Right lobe of liver (tissue), 4 donors: ENCODE measurements at regions not wholly inside any gene's neighbourhood (a gene's known extent, or its start where the extent isn't known, plus 50 kb on each side); places are given as distances from the start of the nearest gene placed in this dataset.

Experiments used
- POLR2A ChIP-seq: fragments of 450-650 bp; IDR thresholded peaks from one replicate; pipeline ENCODE4 v1.6.1; 2017; ENCODE audit warnings: antibody characterized with exemption, mild to moderate bottlenecking
- TF ChIP-seq, protein P1 (sequence below), 4 donors: fragments of 200-600 bp in 3 of 4; fragments of 450-650 bp in 1 of 4; IDR thresholded peaks; one replicate each; pipeline versions ENCODE4 v1.5.1 to v1.8.0; 2016 to 2022; ENCODE audit warnings: antibody characterized with exemption in 4 of 4, mild to moderate bottlenecking in 2 of 4
- donor health status: DM: no; HTN: no; CAD: no.
- donor health status: DM: no; HTN: no; CAD: no.
- donor health status: DM: no; HTN: yes; CAD: no.

DNA sequence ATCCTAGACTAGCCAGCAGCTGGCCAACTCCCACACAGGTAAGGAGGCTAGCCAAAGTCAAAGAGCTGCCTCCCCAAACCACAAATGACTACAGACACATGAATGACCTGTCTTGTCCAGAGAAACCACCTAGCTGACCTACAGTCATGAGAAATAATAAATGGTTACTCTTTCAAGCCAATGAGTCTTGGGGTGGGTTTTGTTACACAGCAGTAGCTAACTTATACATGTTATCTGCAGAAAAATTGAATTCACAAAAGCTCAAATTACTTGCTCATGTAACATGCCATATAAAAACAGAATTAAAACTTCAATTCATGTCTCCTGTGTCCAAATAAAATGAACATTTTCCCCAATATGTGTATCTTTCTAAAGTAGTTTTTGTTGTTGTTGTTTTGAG is 307.4 kb upstream of the NR2F2 start:
- TF ChIP-seq, protein P1, sequence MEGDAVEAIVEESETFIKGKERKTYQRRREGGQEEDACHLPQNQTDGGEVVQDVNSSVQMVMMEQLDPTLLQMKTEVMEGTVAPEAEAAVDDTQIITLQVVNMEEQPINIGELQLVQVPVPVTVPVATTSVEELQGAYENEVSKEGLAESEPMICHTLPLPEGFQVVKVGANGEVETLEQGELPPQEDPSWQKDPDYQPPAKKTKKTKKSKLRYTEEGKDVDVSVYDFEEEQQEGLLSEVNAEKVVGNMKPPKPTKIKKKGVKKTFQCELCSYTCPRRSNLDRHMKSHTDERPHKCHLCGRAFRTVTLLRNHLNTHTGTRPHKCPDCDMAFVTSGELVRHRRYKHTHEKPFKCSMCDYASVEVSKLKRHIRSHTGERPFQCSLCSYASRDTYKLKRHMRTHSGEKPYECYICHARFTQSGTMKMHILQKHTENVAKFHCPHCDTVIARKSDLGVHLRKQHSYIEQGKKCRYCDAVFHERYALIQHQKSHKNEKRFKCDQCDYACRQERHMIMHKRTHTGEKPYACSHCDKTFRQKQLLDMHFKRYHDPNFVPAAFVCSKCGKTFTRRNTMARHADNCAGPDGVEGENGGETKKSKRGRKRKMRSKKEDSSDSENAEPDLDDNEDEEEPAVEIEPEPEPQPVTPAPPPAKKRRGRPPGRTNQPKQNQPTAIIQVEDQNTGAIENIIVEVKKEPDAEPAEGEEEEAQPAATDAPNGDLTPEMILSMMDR (IDR thresholded peaks at IDR 0.05) = no peak
- no peak for TF ChIP-seq POLR2A
